Renal cortex interstitium (tissue), 11 donors: ENCODE measurements at regions not wholly inside any gene's neighbourhood (a gene's known extent, or its start where the extent isn't known, plus 50 kb on each side); places are given as distances from the start of the nearest gene placed in this dataset.
"Not testable (repeated sequence)": the region's sequence is repeated elsewhere in the genome, so short reads cannot be mapped to it uniquely, and the experiment has no call there.

Experiments
- DNase-seq, 11 donors: peaks; one replicate each; pipeline ENCODE4 v3.0.0-alpha.2; 2013; ENCODE audit warnings: low read depth in 9 of 11, low spot score in 4 of 11; ENCODE audit errors: extremely low read depth in 1 of 11

DNA sequence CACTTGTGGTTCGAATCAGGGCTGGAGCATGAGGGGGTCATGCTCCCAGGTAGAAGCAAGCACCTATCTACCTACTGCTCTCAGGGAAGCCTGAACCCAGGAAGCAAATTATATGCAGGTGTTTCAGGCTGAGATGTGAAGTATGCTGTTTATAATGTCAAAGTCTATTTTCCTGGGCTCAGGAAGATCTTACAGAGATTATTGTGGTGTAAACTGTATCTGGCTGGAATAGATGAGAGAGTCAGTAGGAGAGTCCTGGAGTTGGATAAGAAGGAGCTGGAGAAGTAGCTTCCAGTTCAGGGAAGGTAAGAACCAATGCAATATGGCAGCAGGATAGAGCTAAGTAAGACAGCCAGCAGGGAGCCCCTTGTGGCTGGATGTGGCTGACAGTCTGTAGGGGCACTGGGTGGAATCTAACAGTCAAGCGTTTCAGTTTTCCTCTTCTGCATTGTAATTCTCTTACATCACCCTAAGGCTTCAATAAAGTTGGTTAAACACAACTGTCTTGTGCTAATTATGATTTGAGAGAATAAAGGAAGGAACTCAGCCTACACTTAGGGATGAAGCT lies 105.9 kb upstream of the EEPD1 start:
- no peak for DNase-seq

DNA sequence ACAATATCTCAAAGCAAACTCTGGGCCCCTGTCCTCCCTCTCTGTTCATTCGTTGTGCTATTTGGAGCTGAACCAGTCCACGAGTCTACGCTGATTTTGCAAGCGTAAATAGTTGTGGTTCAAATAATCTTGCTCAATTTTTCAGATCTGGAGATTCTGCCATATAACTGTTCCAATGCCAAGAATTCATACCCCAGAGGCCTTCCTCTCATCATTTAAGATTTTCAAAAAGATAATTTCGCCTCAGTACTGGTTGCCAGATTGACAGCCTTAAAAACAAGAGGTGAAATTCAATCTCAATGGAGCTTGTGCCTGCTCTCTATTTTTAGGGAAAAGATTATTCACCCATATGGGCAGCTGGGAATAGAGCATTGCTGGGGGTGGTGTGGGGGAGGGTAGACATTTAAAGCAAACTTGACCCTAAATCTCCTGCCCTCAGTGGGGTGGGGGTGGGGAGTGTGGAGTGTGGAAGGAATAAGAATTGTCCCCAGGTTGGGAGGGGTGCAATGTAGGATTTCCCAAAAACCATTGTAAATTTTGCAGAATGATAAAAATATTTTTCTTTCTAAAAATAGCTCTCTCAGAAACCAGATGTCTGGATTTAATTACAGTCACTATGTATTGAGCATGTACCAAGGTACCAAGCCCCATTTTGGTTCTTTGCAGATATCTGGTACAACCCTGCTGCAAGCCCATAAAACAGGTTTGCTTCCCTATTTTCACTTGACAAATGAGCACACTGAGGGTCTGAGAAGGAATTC lies 104.7 kb upstream of the EEPD1 start:
- DNase-seq = no peak

DNA sequence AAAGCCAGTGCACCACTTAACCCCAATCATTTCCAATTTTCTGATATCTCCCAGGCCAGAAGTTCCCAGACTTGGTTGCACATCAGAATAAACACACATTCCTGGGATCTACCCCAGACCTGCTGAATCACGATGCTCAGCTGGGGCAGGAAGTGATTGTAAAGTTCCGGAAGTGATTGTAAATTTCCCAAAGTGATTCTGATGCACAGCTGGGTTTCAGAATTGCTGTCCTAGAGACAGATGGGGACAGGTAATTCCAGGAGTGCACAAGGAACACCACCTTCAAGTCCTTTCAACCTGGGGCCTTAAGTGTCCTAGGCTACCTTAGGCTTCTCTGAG lies 104.2 kb upstream of the EEPD1 start:
- DNase-seq = no peak

DNA sequence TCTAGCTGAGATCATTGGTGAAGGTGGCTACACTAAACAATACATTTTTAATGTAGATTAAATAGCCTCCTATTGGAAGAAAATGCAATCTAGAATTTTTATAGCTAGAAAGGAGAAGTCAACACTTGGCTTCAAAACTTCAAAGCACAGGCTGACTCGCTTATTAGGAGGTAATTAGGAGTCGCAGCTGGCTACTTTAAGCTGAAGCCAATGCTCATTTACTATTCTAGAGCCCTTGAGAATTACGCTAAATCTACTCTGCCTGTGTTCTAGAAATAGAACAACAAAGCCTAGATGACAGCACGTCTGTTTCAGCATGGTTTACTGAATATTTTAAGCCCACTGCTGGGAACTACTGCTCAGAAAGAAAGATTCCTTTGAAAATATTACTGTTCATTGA lies 101.6 kb upstream of the EEPD1 start:
- no peak for DNase-seq

DNA sequence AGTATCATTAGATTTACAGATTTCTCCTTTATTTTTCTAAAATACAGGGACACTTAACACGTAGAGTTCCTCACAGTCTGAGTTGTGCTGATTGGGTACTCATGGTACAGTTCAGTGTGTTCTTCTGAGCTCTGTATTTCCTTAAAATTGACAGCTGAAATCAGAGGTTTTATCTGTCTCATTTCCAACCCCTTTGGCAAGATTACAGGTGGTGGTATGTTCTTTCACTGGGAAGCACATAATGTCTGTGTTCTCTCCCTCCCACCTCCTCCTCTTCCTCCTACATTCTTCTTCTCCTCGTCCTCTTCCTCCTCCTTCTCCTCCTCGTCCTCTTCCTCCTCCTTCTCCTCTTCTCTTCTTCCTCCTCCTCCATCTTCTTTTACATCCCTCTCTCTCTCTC lies 99.5 kb upstream of the EEPD1 start:
- DNase-seq = no peak

DNA sequence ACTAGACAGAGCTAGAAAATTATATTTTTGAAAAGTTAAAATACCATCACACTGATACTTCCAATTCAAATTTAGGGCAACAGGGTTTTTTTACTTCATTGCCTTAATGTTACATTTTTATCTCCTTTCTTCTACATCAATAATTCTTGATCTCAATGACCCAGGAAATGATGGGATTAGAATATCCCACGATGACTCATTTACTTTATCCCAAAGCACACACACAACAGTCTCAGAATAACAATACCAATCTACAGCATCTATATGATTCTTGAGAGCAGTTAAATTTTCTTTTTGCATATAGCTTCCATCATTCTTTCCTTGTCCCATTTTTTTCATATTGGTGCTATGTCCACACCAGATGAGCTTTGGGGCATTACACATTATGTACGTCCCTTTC lies 98.4 kb upstream of the EEPD1 start:
- DNase-seq = no peak

DNA sequence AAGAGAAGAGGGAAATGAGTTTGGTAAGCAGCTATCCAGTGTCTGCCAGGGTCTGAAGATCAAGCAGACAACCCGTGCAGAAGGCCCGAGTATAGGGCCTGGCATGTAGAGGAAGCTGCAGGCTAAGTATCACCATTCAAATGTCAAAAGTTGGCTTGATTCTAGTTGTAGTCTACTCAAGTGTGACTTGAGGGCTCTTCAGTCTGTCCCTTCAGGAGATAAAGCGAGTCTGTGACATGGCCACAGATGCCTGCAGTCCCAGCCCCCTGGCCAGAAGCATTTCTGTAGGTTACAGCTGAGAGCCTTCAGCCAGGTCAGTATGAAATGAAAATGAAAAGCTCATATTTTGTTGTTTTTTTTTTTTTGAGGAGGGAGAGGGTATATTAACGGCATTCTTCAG lies 97.8 kb upstream of the EEPD1 start:
- DNase-seq = no peak

DNA sequence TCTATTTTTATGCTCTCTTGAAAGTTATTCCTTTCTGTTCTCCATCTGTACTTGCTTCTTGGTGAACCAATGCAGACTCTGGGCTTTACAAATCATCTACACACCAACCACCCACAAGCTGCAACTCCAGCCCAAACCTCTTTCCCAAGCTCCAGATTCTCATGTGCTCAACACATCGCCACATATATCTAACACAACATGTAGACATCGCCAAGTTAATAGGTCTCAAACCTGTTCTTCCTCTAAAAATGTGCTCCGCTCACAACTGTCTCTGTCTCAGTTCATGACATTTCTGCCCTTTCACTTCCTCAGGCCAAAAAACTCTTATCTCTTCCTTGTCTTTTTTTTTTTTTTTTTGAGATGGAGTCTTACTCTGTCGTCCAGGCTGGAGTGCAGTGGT lies 95.7 kb upstream of the EEPD1 start:
- no peak for DNase-seq

DNA sequence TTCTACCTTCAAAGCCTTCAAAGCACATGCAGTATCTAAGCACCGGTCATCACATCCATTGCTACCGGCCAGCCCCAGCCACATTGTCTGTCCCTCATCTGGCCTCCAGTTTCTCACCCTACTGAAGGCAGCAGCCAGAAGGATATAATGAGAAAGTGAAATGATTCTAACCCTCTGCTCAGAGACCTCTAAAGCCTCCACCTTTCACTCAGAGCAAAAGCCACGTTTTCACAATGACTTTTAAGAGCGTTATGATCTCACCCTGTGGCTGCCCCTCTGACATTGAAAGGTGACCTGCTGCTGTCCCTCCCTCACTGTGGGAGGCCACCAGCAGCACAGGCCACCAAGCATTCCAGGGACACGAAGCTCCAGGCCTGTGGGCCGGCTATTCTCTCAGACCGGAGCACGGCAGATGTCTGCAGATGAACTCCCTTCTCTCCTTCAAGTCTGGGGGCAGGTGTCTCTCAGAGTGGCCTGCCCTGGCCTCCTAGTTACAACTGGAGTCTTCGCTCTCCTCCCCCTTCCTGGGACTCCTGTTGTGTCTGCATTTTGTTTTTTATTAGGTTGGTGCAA lies 94.9 kb upstream of the EEPD1 start:
- DNase-seq = no peak

DNA sequence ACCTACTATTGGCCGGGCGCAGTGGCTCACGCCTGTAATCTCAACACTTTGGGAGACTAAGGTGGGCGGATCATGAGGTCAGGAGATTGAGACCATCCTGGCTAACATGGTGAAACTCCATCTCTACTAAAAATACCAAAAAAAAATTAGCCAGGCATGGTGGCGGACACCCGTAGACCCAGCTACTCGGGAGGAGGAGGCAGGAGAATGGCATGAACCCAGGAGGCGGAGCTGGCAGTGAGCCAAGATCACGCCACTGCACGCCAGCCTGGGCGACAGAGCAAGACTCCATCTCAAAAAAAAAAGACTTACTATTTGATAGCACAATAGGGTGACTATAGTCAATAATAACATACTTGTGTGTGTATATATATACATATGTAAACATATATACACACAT lies 92.7 kb upstream of the EEPD1 start:
- not testable (repeated sequence) for DNase-seq

DNA sequence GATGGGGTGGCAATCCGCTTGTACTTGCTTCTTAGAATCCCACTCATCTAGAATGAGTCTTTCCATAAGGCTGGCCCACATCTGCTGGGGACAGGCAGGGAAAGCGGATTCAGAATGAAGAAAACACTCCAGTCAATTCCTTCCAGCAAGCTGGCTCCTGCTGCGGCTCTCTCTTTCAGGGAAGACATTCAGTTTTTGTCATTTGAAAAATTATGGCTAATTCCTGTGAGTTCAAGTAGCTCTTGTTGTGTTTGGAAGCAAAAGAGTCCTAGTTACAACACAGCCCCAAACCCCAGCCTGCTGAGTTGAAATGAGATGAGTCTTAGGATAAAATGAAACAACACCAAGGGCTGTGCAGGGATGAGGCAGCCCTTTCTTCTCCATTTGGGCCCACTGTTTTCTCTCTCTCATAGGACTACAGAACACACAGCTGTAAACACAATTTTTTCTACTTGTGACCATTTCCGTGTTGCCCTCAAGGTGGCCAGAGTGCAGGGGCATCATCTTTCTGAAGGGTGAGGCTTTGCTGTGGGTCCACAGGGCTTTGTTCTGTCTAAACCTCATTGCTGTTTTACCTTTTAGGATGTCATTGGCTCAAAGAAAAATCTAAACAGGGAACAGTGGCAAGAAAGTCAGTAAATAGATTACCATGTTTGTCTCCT lies 90.8 kb upstream of the EEPD1 start:
- peak in 9 of 11 donors; percentile 29 to 66 (median 56) for DNase-seq

DNA sequence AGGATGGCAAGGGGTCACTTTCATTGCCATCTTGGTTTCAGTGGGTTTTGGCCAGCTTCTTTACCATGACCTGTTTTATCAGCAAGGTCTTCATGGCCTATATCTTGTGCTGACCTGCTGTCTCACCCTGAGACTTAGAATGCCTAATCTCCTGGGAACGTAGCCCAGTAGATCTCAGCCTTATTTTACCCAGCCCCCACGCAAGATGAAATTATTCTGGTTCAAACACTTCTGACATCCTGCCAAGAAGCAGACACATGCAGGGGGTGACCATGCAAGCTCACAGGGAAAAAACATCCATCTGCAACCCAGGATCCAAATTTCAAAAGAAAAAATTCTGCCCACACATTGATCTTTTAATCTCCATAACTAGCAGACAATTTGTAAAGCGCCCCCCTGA lies 88.4 kb upstream of the EEPD1 start:
- no peak for DNase-seq

DNA sequence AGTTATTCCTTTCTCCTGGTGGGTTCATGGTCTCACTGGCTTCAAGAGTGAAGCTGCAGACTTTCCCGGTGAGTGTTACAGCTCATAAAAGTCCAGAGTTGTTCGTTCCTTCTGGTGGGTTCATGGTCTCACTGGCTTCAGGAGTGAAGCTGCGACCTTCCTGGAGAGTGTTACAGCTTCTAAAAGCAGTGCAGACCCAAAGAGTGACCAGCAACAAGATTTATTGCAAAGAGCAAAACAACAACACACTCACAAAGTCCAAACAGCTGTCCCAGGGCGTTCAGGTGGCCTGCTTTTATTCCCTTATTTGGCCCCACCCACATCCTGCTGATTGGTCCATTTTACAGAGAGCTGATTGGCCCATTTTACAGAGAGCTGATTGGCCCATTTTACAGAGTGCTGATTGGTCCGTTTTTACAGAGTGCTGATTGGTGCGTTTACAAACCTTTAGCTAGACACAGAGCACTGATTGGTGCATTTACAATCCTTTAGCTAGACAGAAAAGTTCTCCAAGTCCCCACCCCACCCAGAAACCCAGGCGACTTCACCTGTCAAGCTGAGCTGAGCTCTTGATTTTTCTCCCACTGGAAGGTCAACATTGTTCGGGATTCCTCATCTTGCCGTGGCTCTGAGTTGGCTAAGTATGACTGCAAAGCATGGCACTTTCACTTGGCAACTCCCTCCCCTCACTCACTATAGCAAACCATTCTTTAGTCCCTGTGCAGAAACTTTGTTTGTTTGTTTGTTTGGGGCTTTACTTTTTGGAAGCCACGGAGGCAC lies 87.3 kb upstream of the EEPD1 start:
- DNase-seq = not testable (repeated sequence)

DNA sequence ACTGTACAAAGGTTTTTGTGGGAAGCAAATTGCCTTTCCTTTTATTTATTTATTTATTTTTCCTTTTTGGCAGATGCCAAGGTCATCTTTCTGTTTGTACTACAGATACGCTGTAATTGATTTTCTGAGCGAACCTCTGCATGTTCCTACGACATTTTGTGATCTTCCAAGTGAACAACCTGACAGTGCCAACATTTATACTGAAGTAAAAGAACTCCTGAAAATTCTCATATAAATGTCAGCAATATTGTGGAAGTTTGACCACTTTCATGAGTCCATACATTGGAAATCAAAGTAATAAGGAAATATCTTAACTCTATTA lies 86.8 kb upstream of the EEPD1 start:
- DNase-seq = no peak

DNA sequence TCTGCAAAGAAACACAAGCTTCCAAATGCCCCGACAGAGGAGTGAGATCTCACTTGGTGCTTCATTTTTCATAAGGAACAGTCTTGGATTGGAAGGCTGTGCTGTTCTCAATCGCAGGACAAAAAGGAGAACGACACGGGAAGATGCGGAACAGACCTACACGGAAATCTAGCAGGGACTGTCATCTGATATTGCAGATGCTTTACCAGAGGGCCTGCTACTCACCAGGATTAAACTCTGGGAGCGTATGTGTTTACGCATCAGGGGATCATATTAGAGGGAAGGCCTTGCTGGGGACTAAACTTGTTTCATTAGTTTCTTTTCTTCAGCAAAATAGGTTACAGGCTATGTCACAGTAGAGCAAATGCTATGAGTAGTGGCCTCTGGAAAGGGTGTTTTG lies 82.8 kb upstream of the EEPD1 start:
- DNase-seq = no peak

DNA sequence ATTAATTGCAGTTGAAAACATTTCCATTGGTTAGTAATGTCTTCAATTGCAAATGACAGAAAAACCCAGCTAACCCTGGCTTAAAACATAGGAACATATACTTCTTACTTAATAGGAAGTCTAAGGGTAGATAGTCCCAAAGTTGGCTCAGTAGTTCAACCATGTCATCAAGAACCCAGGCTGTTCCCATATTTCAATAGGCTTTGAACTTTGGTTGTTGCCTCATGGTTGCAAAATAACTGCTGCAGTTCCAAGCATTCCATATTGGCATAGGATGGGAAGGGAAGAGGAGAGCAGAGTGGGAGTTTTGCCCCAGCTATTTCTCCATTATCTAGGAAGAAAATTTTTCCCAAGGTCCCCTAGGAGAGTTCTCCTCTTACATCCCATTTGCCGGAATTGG lies 81.4 kb upstream of the EEPD1 start:
- no peak for DNase-seq

DNA sequence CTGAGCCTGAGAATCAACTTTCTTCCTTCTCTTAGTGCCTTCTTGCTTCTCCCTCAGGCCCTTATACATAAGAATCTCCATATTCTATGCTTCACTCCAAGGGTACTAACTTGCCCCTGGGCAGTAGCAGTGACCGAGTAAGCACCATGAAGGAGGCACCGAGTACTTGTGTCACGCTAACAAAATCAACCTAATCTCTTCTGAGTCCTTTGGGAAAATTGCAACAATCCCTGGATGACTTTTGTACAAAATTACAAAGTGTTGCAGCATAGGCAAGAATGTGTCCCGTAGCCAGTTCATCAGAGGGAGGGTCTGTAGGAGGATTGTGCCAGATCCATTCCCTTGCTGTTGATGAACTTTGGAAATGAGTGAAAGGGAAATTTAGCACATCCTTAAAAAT lies 80.4 kb upstream of the EEPD1 start:
- no peak for DNase-seq

DNA sequence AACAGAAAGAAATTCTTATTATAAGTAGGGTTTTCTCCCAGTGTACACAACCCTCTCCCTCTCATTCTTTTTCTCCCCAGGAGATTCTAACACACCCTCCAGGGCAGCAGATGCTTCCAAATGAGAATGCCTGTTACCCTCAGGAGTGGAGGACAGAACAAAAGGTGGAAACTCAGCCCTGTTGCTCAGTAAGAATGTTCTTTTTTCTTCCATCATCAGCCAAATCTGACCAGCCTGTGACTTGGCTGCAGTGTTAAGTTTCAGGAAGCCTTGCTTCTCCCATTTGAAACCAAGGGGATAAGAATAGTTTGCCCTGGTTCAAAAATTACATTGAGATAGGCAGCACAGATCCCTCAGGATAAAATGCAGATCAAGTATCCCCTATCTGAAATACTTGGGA lies 77.5 kb upstream of the EEPD1 start:
- DNase-seq = no peak

DNA sequence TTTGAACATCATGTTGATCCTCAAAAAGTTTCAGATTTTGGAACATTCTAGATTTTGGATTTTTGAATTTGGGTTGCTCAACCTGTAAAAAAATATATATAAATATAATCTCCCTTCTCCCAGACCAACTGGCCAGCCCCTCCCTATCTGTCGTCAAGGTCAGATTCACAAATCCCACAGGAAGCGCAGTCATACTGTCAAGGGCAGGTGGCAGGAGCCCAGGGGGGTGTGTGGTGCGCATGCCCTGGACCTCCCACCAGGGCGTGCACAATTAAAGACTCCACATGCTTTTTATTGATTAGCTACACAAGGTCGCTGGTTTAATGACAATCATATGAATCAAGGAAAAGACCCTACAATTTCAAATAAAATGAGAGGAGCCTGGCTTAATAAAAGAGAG lies 77.0 kb upstream of the EEPD1 start:
- DNase-seq = no peak

DNA sequence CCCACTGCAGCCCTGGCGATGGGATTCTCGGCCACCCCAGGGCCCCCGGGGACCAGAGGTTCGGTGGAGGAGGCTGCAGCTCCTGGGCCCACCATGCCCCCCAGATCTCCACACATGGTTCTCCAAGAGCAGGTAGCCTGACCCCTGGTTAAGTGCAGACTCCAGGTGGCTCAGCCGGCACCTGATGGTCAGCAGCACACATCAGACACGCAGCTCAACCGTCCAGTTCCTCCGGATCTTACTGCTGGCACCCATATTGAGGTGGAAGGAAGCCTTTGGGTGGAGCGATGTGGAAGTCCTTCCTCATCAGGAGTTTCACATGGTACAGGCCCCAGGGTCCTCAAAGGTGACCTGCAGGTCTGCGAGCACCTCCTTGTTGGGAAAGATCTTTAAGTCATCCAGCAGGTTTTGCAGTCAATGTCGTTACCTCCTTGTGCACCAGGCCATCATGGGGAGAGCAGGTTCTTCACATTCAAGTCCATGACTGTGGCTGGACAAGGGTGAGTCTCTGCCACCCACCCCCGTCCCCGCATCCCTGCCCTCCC lies 74.2 kb upstream of the EEPD1 start:
- DNase-seq = no peak
